ENCODE measurements at regions not wholly inside any gene's neighbourhood (a gene's known extent, or its start where the extent isn't known, plus 50 kb on each side); places are given as distances from the start of the nearest gene placed in this dataset.

DNA sequence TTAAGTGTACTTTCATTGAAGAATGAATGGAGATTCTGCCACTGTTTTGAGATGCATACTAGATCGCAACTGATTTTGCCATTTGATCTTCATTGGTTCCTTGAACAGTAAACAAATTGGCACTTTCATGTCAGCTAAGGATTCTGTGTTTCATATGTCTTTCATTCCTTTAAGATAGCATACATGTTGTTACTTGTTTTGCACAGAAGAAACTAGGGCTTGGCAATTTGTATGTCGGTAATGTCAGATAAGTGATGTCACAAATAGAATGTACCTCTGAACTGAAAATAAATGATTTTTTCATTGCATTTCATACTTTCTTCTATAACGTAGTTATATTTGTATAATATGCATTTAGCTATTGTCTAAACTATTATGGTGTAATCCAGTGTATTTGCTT, 73.2 kb upstream of the TENM3 start:
- DNase-seq, result no peak

DNA sequence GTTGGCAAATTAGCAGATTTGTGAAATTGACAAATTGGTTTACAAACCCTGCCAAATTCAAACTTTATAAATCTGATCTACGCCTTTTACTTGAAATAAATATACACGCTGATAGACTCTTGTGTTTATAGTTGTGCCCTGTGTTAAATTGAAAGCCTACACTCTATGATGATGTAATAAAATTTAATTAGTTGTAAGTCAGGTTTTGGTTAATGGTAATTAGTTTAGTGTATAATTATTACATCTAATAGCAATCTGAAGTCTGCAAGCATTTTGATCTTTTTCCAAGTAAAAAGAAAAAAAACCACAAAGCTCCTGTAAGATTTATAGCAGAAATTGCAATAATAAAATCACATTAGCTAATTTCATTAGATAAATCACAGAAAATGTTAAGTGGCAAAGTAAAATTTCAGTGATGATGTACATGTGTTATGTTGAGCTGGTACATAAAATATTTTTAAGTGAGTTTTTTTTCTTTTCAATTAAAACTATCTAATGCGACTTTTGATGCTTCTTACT, 72.7 kb upstream of the TENM3 start:
- DNase-seq, result no peak

DNA sequence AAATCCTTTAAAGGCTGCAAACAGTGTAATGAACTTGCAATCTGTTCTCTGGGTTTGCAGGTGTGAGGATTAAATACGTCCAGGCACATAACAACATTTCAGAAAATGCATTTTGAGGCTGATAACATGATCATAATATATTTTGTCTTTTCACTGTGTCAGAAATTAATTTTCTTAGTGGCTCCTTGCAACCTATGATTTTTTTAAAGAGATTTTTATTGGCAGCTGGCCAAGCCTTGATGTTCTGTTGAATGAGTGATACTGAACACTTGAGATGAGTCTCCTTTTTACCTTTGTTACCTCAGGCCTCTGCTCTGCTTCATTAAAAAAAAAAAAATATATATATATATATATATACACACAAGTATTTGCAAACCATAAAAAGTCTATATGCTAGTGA, 68.2 kb upstream of the TENM3 start:
- no peak for DNase-seq

DNA sequence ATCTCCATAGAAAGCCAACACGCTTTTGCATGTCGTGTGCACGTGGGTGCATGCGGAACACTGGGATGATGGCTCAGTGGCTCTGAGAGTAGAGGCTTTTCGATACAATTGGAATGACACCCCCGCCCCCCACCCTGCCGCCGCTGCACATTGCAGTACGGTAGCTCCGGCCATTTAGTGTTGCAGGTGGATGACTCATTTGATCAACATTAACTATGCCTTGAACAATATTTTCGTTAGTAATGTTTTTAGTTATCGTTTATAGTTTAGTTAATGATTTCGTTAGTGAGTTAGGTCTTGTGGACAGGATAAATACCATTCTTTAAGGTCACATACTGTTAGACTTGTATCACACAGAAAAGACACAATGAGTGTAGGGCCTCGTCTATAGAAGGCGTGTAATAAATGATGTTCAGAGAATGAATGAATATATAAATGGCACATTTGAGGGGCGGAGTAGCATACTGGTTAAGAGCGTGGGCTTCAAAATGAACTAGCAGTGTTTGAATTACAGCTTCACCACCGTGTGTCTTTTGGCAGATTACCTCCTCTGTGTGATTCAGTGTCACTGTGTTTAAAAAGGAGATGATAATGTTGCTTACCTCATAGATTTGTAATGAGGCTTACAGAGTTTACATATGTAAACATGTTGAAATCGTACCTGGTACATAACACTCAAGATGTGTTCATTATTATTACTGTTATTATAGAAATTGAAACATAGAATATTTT, 67.2 kb upstream of the TENM3 start:
- no peak for DNase-seq

DNA sequence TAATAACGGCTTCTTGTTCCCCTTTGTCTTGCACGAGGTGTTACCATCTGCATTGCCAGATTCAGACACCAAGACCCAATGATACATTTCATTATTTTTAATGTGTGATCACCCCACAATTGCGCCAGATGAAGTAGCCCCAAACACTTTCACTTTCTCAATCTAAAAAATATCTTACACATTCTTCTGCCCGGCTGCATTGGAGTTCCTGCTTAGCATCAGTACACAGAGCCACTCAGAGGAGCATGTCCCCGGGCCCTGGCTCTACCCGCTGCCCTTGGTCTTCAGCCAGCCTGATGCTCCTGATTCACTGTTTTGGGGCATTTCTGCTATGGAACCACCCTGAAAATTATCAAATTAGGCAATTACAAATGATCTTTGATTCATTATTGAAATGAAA, 66.0 kb upstream of the TENM3 start:
- no peak for DNase-seq

DNA sequence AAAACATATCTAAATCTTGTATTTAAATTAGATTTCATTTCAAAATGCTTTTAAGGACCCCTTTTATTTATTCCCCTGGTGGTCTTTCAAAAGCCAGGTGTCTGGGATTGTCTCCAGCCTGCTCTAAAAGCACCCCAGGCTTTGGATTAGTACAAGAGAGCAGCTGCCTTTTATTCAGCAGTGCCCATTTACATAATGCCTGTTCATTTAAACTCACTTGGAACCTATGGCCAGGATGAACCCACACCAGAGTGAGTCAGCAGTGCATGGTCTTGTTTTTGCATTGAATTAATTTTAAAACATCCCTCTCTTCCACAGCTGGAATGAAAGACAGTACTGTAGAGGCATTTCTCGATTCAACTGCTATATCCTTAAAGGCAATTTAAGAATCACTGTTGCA, 64.1 kb upstream of the TENM3 start:
- DNase-seq, result no peak

DNA sequence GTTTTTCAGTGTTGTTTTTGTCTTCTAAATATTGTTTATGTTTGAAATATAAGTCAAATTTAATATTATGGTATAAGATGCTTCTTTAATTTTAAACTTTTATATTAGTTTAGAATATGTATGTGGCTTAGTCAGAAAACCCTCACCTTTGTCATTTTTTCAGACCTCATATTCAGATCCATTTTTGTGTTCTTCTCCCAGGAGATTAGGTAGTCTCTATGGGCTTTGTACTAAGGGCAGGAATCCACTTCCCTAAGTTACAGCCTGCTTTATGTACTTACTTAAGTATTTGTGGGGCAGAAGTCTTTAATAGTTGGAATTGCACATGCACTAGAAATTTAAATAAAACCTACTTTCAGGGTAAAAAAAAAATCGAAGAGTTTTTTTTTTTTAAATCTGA, 63.5 kb upstream of the TENM3 start:
- DNase-seq, result no peak

DNA sequence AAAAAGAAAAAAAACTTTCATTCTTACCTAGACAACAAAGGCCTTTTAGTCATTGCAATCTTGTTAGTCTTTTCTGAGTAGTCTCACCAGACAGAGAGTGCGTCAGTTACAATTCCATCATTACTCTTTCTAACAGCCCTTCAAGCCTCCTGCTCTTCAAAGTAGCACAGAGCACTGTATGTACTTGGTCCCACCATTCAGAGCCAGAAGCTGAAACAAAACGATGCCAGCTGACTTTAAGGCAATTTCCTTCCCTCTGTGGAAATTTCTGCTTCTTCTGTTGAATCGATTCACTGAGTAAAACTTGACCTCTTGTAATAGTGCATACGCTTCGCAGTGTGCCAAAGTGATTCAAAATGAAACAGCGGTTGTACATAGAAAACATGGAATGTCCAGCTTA, 57.7 kb upstream of the TENM3 start:
- no peak for DNase-seq

DNA sequence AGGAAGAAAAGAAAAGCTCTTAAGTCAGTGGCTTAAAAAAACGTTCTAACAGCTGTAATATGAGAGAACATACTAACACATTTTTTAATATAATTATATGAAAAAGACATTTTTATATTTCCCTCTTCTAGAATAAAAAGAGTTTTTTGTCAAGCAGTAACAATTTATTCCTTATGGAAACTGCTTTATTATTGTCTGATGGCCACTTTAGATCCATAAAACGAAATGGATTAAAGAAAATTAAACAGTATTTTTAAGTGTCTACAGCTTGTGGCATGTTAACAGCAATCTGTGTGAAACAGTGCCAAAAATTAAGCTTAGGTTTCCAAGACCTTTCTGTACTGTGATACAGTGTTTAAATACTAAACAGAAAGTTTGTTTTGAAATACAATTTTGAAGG, 55.5 kb upstream of the TENM3 start:
- no peak for DNase-seq

DNA sequence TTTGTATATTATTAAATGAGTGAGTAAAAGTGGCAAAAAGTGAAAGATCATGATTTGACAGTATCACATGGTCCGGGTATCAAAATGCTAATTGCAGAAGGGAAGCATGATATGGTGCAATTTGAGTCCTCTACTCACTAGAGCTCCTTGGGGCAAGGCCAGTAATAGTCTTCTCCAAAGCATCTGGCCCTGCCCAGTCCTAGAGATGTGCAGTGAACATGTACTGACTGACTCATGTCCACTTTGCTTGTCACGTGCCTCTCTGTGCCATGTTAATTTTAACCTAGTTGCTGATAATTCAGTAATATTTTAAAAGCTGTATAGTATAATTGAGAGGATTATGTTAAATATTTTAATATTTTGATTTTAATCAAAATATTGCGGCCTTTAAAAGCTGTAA, 54.6 kb upstream of the TENM3 start:
- no peak for DNase-seq

DNA sequence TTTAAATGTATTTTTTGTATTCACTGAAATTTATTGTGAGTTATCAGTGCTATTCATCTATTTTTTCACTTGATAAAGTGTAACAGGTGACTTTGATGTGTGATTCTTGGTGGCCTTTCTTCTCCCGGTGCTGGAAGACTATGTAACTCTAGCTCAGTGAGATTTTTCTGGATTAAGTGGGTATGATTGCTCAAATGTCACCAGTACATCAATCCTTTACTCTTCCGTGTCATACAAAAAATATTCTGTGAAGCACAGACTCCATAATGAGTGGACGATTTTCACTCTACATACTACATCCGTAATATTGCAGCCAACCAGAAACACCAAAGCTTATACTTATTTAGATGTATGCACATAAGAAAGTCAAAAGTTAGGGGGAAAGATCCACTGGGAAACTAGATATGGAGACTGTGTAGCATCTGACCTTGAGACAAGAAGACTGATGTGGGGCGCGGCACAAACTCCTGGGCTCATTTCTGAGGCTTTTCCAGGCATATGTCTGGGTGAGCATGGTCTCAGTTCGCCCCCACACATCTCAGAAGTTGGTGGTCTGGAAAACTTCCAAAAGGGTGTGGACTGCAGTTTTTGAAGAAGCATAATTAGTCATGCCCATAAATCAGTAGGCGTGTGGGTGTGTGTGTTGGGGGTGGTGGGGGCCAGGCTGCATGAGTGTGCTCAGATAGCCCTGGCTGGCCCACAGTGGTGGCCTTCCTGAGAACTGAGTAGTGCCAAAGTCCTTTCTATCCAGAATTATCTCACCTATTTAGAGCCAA, 53.9 kb upstream of the TENM3 start:
- no peak for DNase-seq

DNA sequence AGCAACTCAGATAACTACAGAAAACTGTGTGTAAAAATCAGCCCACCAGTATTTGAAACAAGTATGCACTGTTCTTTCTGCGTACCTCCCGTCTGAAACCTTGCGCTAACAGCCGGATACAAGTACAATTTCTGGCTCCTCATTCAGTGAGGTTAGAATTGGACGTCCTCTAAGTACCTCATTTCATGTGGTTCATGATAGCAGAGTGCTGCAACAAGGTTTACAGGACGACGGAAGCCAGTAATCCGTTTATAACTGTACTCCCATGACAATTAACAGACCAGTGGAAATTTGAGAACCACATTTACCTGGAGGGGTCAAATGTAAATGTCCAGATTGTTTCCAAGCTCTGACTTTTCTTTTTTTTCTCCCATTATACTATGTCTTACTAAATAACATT, 52.9 kb upstream of the TENM3 start:
- DNase-seq, result no peak

DNA sequence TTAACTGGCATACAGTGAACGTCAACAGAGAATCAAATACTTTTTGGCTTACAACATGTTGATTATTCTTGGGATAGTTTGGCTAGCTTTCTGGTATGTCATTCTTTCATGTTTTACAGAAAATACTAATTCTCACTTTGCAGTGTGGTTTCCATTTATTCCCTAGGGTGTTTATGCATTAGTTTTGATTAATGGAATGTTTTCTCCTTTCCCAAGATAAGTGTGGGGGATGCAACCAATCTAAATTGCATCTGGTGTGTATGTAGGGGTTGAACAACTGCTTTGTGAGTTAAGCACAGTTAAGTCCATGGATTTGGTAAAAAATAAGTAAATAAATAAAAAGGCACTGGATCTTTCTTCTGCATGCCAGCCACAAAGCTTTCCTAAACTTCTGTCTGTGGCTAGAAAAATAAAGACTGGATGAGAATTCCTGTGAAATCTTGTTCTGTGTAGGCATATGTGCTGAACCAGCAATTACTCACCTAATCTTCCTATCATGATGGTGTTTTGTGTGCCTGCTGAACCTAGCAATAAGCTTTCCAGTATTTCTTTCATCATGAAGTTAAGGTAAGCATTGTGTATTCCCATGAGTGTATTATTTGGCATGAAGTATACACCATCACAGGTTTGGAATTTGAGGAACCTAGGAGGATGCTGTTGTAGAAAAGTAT, 50.6 kb upstream of the TENM3 start:
- no peak for DNase-seq

DNA sequence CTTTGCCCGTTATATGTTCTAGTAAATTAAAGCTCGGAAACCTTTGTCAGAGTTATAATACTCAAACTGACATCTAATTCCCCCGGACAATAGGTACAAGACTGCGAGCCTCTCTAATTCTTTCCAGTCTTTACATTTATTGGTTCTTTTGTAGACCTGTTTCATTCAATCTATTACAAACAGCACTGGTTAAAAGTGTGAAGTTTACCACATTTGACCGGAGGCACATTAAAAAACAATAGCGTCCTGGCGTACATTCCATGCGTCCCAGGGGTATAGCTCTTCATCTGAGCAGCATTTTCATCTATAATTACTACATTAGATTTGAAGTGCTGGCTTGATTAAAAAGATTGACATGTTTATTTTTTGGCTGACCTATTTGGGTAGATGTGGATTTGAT, 49.9 kb upstream of the TENM3 start:
- no peak for DNase-seq
